ENCODE measurements at regions not wholly inside any gene's neighbourhood (a gene's known extent, or its start where the extent isn't known, plus 50 kb on each side); places are given as distances from the start of the nearest gene placed in this dataset.

DNA sequence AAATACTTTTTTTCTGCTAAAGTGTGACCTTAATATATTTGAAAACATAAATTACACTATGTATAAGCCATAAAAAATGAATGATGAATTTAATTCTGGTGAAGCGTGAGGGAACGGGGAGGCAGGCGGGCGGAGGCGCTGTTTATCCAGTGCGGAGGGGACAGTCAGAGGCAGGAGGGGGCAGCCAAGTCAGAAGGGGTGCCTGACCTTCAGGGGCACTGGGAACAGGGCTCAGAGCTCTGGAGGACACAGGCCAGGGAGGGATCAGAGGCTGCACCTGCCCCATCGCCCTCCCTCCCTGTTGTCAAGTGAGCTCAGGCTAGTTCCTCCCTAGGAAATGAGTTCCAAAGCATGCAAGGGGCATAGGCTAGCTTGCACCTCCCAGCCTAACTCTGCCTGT is 82.0 kb upstream of the CASZ1 start:
- TF ChIP-seq, protein P1, sequence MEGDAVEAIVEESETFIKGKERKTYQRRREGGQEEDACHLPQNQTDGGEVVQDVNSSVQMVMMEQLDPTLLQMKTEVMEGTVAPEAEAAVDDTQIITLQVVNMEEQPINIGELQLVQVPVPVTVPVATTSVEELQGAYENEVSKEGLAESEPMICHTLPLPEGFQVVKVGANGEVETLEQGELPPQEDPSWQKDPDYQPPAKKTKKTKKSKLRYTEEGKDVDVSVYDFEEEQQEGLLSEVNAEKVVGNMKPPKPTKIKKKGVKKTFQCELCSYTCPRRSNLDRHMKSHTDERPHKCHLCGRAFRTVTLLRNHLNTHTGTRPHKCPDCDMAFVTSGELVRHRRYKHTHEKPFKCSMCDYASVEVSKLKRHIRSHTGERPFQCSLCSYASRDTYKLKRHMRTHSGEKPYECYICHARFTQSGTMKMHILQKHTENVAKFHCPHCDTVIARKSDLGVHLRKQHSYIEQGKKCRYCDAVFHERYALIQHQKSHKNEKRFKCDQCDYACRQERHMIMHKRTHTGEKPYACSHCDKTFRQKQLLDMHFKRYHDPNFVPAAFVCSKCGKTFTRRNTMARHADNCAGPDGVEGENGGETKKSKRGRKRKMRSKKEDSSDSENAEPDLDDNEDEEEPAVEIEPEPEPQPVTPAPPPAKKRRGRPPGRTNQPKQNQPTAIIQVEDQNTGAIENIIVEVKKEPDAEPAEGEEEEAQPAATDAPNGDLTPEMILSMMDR (IDR thresholded peaks at IDR 0.05; ENCODE audit: low read depth, low read length), result no peak
- TF ChIP-seq, protein P2, sequence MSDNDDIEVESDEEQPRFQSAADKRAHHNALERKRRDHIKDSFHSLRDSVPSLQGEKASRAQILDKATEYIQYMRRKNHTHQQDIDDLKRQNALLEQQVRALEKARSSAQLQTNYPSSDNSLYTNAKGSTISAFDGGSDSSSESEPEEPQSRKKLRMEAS (IDR thresholded peaks at IDR 0.05; ENCODE audit: low read depth, low read length), result no peak
- TF ChIP-seq POLR2A (IDR thresholded peaks at IDR 0.05; ENCODE audit: extremely low read depth, insufficient read length), result no peak

Measured in NB4 (cell line).